Activated CD4-positive, alpha-beta T cell treated with anti-CD3 and anti-CD28 coated beads, Interleukin-2, amount 10 ng/mL, durations not matched to agents 24 days and 14 days (primary cell): ENCODE measurements at regions not wholly inside any gene's neighbourhood (a gene's known extent, or its start where the extent isn't known, plus 50 kb on each side); places are given as distances from the start of the nearest gene placed in this dataset.

ENCODE experiments used
- DNase-seq: peaks from one replicate; pipeline ENCODE4 v3.0.0; 2022
- H3K27ac Mint-ChIP-seq: one replicate; pipeline ENCODE4 v1.8.0; 2022; ENCODE audit warnings: mild to moderate bottlenecking, mixed read lengths
- H3K27me3 Mint-ChIP-seq: one replicate; pipeline ENCODE4 v1.8.0; 2022; ENCODE audit warnings: mixed read lengths
- H3K36me3 Mint-ChIP-seq: one replicate; pipeline ENCODE4 v1.8.0; 2022; ENCODE audit warnings: low read depth, mild to moderate bottlenecking, mixed read lengths
- H3K4me1 Mint-ChIP-seq: one replicate; pipeline ENCODE4 v1.8.0; 2021; ENCODE audit warnings: mixed read lengths
- H3K4me3 Mint-ChIP-seq: one replicate; pipeline ENCODE4 v1.8.0; 2022; ENCODE audit warnings: mild to moderate bottlenecking, moderate library complexity, mixed read lengths
- H3K9me3 Mint-ChIP-seq: one replicate; pipeline ENCODE4 v1.8.0; 2021; ENCODE audit warnings: mixed read lengths
- intact Hi-C: fragments of 100-400 bp; cut with micrococcal nuclease; formaldehyde crosslinking; loops from one replicate; pipeline ENCODE4 v1.15.1; 2023

DNA sequence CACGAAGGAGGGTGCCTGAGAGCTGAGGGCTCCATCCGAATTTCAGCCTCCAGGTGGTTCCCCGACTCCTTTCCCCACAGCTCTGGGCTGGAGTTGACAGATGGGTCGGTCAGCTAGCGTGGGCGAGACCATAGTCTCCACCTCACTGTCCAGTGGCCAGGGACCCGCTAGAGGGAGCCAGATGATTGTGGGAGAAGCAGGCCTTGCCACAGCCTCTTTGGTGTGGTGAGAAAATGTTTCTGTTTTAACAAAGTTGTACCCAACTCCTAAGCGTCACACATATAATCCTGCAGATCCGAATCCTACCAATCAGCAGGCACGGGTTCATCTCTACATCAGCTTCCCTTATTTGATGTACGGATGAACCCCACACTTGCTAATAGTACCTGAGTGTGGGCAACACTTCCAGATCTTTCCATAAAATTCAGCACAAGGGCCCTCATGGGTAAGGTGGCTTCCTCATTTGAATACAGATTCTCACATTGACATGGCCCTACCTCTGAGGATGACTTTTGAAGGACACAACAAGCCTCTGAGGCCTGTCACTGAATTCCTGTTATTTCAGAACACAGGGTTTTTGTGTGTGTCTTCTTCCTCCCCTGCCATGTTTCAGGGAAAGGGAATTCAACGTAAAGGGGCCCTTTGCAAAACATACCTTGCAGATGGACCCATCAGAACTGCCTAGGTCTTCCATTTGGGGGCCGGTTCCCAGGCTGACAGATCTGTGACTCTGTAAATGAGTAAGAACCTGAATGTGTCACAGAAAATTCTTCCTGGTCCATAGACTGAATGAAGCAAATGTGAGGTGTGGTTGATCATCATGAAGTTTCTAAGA is 103.2 kb upstream of the DUSP22 start:
- DNase-seq, result peak; percentile 95
- Mint-ChIP-seq H3K27ac (peak overlapping the region; percentile 91), H3K9me3 (no peaks in the 10 kb centered on the region), H3K4me1 (peaks cover 48% of the 10 kb centered on the region), H3K36me3 (no peaks in the 10 kb centered on the region), H3K4me3 (peak overlapping the region; percentile 60), H3K27me3 (no peaks in the 10 kb centered on the region)
- intact Hi-C loops, result loop anchor here (1.0 to 5.0 kb wide), 11 partner anchors 47 to 523 kb away; partner anchors contain the start of gene DUSP22

DNA sequence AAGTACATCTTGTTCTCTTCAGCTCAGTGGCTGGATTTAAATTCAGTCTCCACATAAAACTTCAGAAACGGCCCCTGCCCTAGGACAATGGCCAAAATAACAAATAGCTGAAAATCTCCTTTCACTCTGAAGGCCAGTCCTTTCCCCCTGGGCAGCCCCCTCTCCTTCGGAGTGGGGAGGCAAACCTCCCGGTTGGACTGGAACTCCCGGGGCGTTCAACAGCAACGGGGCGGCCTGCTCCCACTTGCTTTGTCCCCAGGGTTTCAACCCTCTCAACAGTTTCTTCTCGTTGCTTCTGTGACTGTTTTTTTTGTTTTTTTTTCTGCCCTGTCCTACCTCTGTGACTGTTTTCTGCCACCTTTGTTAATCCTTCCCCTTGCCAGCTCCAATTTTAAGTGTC is 102.6 kb upstream of the DUSP22 start:
- intact Hi-C loops, result loop anchor here (1.0 to 5.0 kb wide), 11 partner anchors 47 to 523 kb away; partner anchors contain the start of gene DUSP22
- H3K4me1 Mint-ChIP-seq, result peaks cover 49% of the 10 kb centered on the region
- DNase-seq, result no peak
- H3K27ac Mint-ChIP-seq, result peak overlapping the region; percentile 91
- H3K4me3 Mint-ChIP-seq, result peak overlapping the region; percentile 63
- H3K9me3 Mint-ChIP-seq, result no peaks in the 10 kb centered on the region
- no peaks in the 10 kb centered on the region for H3K36me3 Mint-ChIP-seq
- no peaks in the 10 kb centered on the region for H3K27me3 Mint-ChIP-seq

DNA sequence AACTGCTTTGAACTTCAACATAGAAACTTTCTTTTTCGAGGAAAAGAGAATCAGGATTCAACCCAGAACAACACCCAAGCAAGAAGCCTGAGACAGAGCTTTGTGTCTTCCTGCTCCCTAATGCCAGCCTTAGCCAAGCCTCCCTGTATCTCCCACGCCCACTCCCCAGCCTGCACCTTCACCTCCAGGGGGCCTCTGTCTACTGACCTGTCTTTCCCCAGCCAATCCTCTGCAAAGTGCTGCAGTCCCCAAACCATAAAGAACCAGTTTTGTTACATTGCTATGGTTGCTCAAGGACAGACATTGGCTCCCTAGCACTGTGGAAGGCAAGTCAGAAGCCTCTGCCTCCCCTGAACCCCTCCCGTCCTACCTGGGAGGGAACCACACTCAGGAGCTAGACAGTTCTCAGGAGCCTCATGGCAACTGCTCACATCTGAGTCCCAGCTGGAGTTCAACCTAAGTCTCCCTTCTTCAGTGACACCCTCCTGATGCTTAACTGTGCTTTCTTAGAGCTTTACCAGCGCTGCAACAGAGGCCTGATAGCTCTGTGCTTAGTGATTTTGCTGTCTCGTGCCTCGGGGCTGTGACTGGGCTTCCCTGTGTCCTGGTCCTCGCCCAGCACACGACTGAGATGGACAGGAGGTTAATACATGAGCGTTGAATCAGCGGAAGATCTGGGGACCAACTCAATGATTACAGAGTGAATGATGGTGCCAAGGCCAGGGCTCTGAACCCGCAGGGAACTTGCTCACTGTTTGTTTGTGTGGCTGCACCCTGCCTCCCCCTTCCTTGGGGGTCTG is 101.5 kb upstream of the DUSP22 start:
- no peaks in the 10 kb centered on the region for H3K36me3 Mint-ChIP-seq
- H3K27ac Mint-ChIP-seq, result peak overlapping the region; percentile 62
- no peaks in the 10 kb centered on the region for H3K9me3 Mint-ChIP-seq
- no peaks in the 10 kb centered on the region for H3K27me3 Mint-ChIP-seq
- peak overlapping the region; percentile 27 for H3K4me3 Mint-ChIP-seq
- peaks cover 60% of the 10 kb centered on the region for H3K4me1 Mint-ChIP-seq
- DNase-seq, result no peak
- intact Hi-C loops, result no loop called here

DNA sequence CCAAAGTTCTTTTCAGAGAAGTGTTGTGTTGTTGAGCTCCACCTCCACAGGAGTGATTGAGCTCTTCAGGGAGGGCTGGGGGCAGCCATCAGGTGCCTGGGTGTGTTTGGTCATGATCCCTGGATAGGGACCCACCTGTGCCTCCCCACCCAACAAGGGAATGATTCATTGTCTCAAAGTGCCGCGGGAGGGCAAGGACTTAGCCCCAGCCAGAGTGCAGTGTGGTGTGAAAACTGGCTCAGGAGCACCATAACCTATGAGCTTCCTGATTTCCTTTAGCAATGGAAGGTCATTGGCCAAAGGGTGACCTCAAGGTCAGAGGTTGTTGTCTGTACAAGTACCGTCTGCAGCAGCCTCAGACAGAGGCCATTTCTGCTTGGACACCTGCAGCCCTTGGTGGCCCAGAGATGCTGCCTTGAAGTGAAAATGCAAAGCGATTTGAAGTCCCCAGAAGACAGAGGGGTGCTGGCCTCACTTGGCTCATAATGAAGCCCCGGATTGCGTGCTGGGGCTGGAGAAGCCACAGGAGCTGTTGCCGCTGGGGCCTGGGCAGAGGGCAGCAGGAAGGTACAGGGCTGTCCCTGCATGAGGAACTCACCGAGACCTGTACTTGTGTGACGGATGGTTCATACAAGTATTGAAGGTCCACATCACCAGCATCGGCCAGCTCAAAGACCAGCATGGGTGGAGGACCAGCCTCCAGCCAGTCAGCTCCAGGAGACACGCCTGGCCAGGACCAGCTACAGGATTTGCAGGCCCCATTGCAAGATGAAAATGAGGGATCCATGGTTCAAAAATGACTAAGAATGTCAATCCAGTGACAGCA is 100.6 kb upstream of the DUSP22 start:
- peaks cover 7% of the 10 kb centered on the region for H3K9me3 Mint-ChIP-seq
- H3K27ac Mint-ChIP-seq, result peak overlapping the region; percentile 23
- peaks cover 69% of the 10 kb centered on the region for H3K4me1 Mint-ChIP-seq
- intact Hi-C loops, result no loop called here
- DNase-seq, result no peak
- no peak overlapping the region for H3K4me3 Mint-ChIP-seq
- no peaks in the 10 kb centered on the region for H3K27me3 Mint-ChIP-seq
- H3K36me3 Mint-ChIP-seq, result no peaks in the 10 kb centered on the region

DNA sequence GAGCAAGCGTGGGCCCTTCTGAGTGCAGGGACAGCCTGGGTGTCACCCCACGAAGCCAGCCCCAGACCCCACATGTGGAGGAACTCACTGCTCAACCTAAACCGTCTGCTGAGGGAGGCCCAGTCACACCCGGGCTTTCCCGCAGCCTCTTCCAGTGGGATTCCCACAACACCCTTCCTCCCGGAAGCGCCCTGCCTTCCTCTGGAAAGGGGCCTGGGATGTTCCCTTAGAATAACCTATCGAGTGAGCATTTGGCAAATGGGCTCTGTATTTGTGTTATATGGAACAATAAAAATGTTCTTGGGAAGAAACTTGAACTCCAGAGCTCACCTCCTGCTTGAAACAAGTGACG is 100.0 kb upstream of the DUSP22 start:
- Mint-ChIP-seq H3K27me3 (no peaks in the 10 kb centered on the region), H3K27ac (no peak overlapping the region), H3K36me3 (no peaks in the 10 kb centered on the region), H3K9me3 (peaks cover 9% of the 10 kb centered on the region), H3K4me3 (no peak overlapping the region), H3K4me1 (peaks cover 70% of the 10 kb centered on the region)
- intact Hi-C loops, result no loop called here
- no peak for DNase-seq

DNA sequence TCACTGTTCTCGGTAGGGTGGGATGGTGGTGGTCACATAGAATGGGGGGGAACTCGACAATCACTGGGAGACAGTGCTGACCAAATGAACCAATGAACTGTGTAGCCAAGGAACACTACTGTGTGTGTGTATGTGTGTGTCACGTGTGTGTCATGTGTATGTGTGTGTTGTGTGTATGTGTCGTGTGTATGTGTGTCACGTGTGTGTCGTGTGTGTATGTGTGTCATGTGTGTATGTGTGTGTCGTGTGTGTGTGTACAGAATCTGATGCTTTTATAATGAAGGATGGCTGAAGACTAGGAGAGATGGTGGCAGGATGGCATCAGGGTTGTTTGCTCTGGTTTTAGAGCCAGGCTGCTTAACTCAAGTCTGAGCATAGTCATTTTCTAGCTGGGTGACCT is 99.1 kb upstream of the DUSP22 start:
- DNase-seq, result no peak
- no peaks in the 10 kb centered on the region for H3K27me3 Mint-ChIP-seq
- H3K36me3 Mint-ChIP-seq, result no peaks in the 10 kb centered on the region
- peaks cover 9% of the 10 kb centered on the region for H3K9me3 Mint-ChIP-seq
- peak overlapping the region; percentile 79 for H3K27ac Mint-ChIP-seq
- intact Hi-C loops, result no loop called here
- H3K4me3 Mint-ChIP-seq, result peak overlapping the region; percentile 13
- H3K4me1 Mint-ChIP-seq, result peaks cover 67% of the 10 kb centered on the region

DNA sequence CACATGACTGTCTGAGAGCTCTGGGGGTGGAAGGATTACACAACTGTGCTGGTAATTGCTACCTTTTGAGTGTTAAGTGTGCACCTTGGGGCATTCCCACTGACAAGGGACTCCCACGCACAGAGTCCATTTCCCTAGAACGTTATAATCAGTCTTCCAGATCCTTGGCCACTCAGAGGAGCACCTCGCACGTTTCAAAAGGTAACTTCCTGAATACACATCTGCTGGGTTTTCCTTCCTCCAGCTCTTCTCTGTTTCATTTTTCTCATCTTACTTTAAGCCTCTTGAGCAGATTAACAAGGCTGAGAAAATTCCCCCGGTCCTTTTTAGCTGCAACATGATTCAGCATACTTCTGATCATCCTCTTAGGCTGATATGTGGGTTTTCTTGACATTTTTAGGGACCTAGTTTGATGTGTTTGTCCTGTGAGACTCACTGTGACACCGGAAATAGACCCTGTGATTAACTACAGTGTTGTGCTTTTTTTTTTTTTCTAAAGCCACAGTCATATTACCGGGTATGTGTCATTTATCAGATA is 98.4 kb upstream of the DUSP22 start:
- intact Hi-C loops, result loop anchor here (1.0 to 2.0 kb wide), 3 partner anchors 27 to 297 kb away; no protein-coding TSS in a partner anchor
- peak overlapping the region; percentile 79 for H3K27ac Mint-ChIP-seq
- peak overlapping the region; percentile 34 for H3K4me3 Mint-ChIP-seq
- peaks cover 9% of the 10 kb centered on the region for H3K9me3 Mint-ChIP-seq
- DNase-seq, result peak; percentile 72
- peaks cover 63% of the 10 kb centered on the region for H3K4me1 Mint-ChIP-seq
- no peaks in the 10 kb centered on the region for H3K27me3 Mint-ChIP-seq
- no peaks in the 10 kb centered on the region for H3K36me3 Mint-ChIP-seq

DNA sequence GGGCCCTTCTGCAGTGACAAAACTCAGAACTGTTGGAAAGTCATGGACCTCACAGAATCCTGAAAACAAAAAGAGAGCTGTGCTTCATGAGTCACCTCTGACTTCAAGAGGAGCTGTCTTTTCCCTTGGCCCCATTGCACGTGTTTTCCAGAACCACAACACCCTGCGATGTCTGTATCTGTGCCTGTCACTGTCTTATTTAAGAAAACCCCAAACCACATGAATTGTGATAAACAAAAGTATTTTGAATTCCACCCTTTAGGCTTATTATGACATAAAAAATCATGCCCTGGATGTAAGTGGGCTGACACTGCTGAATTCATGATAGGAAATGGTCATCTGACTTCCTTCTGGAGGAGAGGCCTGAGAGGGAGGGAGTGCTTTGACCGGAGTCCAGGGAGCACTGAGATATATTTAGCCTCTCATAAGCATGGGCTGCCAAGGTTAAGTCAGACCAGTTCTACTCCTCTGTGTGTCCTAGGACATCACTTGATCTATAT is 96.4 kb upstream of the DUSP22 start:
- H3K4me3 Mint-ChIP-seq, result peak overlapping the region; percentile 21
- peaks cover 44% of the 10 kb centered on the region for H3K4me1 Mint-ChIP-seq
- no peaks in the 10 kb centered on the region for H3K36me3 Mint-ChIP-seq
- peaks cover 2% of the 10 kb centered on the region for H3K27me3 Mint-ChIP-seq
- H3K9me3 Mint-ChIP-seq, result peaks cover 9% of the 10 kb centered on the region
- H3K27ac Mint-ChIP-seq, result peak overlapping the region; percentile 74
- intact Hi-C loops, result loop anchor here (1.0 to 2.0 kb wide), 4 partner anchors 13 to 295 kb away; no protein-coding TSS in a partner anchor
- peak; percentile 85 for DNase-seq

DNA sequence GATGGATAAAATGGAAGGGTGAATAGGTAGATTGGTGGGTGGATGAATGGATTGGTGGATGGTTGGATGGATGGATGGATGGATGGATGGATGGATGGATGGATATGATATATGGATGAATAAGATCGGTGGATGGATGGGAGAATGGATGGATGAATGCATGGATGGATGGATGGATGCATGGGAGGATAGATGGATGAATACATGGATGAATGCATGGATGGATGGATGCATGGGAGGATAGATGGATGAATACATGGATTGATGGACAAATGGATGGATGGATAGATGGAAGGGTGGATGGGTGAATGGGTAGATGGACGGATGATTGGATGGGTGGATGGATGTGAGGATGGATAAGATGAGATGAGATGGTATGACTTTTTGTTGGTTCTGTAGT is 95.7 kb upstream of the DUSP22 start:
- DNase-seq, result no peak
- Mint-ChIP-seq H3K27me3 (peaks cover 2% of the 10 kb centered on the region), H3K4me1 (peaks cover 41% of the 10 kb centered on the region), H3K36me3 (no peaks in the 10 kb centered on the region), H3K9me3 (peaks cover 9% of the 10 kb centered on the region), H3K27ac (peak overlapping the region; percentile 74), H3K4me3 (no peak overlapping the region)
- intact Hi-C loops, result loop anchor here (1.0 kb wide), 1 partner anchor 40 kb away; no protein-coding TSS in a partner anchor

DNA sequence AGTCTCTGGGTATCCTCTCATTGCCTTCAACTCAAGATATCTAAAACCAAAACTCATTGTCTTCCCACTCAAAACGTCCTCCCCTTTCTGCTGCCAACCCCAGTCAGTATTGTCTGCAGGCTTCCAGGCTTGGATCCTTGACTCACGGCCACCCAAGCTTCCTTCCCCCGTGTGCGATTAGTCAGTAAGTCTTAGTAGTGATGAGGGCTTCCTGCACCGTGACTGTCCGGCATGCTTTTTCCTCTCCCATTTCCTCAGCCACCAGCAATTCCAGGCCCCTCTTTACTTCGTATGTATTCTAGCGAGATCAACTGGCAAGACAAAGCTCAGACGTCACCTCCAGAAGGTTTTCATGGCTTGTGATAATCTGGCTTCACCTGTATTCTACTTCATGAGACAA is 88.6 kb upstream of the DUSP22 start:
- intact Hi-C loops, result no loop called here
- no peaks in the 10 kb centered on the region for H3K36me3 Mint-ChIP-seq
- H3K9me3 Mint-ChIP-seq, result no peaks in the 10 kb centered on the region
- no peak overlapping the region for H3K4me3 Mint-ChIP-seq
- DNase-seq, result no peak
- no peak overlapping the region for H3K27ac Mint-ChIP-seq
- H3K27me3 Mint-ChIP-seq, result peaks cover 12% of the 10 kb centered on the region
- peaks cover 6% of the 10 kb centered on the region for H3K4me1 Mint-ChIP-seq

DNA sequence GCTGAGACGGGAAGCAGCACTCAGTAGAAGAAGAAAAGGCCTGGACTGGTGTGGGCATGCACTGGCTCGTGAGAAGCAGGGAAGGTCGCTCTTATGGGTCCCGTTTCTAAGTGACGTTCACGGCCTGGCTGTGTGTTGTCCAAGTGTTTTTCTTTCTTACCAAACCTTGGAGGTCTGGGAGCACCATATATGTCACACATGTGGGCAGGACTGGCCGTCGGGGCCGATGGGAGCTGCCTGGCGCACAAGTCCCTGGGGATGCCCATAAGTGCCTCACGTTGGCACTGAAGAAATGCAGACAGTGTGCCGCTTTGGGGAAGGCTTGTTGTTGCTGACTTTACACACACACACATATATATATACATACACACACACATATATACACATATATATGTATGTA is 86.0 kb upstream of the DUSP22 start:
- no peak for DNase-seq
- Mint-ChIP-seq H3K4me3 (no peak overlapping the region), H3K27me3 (peaks cover 16% of the 10 kb centered on the region), H3K36me3 (no peaks in the 10 kb centered on the region), H3K9me3 (no peaks in the 10 kb centered on the region), H3K4me1 (peaks cover 27% of the 10 kb centered on the region), H3K27ac (no peak overlapping the region)
- intact Hi-C loops, result no loop called here

DNA sequence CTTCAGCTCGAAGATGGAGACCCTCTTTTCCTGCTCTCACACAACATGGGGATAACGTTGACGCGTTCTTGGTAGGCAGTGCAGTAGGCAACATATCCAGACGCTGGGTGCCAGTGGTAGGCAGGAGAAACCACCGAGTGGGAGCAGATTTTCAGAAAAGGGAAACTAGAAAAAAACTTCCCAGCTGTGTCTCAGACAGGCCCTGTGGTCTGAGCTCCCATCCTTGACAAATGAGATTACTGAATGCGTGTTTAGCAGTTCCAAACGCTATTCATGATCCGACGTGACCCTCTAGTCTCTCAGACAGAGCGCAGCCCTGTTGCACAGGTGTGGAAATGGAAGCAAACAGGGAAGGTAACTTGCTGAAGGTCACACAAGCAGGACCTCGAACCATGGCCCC is 83.9 kb upstream of the DUSP22 start:
- Mint-ChIP-seq H3K9me3 (no peaks in the 10 kb centered on the region), H3K27ac (no peak overlapping the region), H3K4me1 (peaks cover 27% of the 10 kb centered on the region), H3K27me3 (peaks cover 17% of the 10 kb centered on the region), H3K4me3 (no peak overlapping the region), H3K36me3 (peaks cover 3% of the 10 kb centered on the region)
- DNase-seq, result no peak
- intact Hi-C loops, result no loop called here

DNA sequence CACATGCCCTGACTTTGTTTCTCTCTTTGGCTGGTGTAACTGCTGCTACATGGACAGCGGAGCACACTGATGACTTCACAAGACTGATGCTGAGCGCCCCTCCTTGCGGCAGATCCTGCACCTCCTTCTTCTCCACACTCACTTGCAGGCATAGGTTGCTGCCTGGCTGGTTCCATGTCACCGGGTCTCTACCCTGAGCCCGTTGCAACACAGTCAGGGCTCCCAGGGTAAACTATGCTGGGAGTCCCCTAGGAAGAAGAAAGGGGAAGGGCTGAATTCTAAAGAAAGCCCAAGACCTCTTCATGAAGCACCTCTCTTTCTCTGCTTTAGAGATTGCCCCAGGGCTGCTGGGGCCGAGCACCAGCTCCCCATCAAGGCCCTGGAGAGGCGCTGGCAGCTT is 83.3 kb upstream of the DUSP22 start:
- H3K27ac Mint-ChIP-seq, result no peak overlapping the region
- H3K9me3 Mint-ChIP-seq, result no peaks in the 10 kb centered on the region
- no peak for DNase-seq
- peaks cover 27% of the 10 kb centered on the region for H3K4me1 Mint-ChIP-seq
- H3K4me3 Mint-ChIP-seq, result no peak overlapping the region
- peaks cover 3% of the 10 kb centered on the region for H3K36me3 Mint-ChIP-seq
- intact Hi-C loops, result loop anchor here (1.0 kb wide), 1 partner anchor 14 kb away; no protein-coding TSS in a partner anchor
- H3K27me3 Mint-ChIP-seq, result peaks cover 12% of the 10 kb centered on the region
